COLO668 (cell line): ENCODE measurements at regions not wholly inside any gene's neighbourhood (a gene's known extent, or its start where the extent isn't known, plus 50 kb on each side); places are given as distances from the start of the nearest gene placed in this dataset.
"Not testable (repeated sequence)": the region's sequence is repeated elsewhere in the genome, so short reads cannot be mapped to it uniquely, and the experiment has no call there.

Experiments used
- DNase-seq: peaks from one replicate; lab custom pipeline; 2025; ENCODE audit not compliant: unreplicated experiment; lab: John Stamatoyannopoulos, UW

DNA sequence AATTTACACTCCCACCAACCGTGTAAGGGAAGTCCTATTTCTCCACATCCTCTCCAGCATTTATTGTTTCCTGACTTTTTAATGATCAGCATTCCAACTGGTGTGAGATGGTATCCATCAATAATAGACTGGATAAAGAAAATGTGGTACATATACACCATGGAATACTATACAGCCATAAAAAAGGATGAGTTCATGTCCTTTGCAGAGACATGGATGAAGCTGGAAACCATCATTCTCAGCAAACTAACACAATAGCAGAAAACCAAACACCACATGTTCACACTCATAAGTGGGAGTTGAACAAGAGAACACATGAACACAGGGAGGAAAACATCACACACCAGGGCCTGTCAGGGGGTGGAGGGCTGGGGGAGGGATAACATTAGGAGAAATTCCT lies 1290.6 kb upstream of the EYS start:
- DNase-seq, result not testable (repeated sequence)

DNA sequence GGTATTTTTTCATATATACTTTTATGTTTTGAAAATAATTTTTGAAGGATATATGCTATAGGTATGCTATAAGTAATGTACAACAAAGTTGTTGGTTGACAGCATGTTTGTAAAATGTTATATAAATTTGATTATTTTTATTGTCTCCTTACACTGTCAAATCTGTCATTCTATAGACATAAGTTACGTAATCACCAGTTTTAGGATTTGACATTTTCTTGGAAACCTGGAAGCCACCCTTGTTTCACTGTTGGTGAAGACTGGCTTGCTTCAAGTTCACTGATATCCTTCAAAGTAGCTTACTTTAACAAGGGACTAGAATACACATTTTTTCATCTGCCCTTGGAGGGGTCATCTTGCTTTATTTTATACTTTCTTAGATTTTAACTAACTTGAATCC lies 1288.6 kb upstream of the EYS start:
- no peak for DNase-seq

DNA sequence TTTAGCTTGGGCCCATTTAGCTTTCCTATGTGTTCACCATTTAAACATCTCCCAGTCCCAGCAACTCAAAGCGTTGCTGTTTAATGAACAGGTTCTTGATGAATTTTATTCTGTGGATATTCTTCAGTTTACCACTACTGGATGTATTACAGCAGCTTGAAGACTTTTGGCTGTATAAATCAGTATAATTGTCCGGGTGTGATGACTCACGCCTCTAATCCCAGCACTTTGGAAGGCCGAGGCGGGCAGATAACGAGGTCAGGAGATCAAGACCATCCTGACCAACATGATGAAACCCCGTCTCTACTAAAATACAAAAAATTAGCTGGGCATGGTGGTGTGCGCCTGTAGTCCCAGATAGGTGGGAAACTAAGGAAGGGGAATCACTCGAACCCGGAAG lies 1286.7 kb upstream of the EYS start:
- DNase-seq, result not testable (repeated sequence)

DNA sequence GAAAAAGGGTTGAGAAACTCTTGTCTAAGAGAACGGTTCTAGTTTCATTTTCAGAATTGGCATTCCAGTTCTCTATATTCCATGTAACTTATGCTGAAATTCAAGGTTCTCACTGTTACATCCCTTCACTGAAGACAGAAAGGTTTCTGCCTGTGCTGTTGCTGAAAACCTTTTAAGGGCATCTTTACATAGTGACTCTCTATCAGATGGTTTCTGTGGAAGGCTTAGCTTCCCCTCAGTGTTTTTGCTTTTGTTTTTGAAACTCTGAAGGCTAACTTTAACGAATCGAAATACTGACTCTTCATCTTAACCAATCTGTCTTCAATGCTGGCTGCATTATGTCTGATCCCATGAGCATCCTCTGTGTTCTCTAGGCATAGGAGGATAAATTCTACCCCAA lies 1286.2 kb upstream of the EYS start:
- no peak for DNase-seq

DNA sequence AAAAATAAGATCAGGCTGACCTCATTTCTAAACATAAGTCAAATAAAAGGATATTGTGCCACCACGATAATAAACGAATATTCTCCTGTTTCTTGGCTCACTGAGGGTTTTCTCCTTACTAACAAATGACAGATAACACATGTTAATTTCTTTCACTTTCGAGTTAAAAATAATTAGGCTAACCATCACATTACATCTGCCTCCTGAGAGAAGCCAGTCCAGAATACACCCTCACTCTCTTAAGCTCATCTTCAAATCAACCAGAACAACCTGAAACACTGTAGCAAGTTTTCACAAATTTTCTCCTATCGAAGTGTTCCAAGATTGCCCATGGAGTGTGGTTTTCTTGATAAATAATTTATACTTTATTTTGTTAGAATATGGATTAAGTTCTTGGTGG lies 1285.6 kb upstream of the EYS start:
- DNase-seq, result no peak

DNA sequence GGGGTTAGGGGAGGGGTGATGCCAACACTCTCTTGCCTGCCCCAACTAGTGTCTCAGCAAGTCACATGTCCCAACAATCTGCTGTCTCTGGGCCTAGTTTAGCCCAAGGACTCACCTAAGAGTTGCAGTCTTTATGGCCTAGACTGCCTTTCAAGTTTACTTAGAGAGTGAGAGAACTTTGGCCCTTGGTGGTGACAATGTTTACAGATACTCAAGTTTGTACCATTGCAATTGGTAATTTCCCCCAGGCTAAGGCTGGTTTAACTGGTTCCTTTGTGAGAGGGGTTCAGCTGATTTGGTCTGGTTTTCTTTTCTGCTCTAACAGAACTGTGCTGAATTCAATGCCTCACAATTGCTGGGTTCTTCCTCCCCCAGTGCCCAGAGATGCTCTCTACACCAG lies 1279.9 kb upstream of the EYS start:
- DNase-seq, result no peak

DNA sequence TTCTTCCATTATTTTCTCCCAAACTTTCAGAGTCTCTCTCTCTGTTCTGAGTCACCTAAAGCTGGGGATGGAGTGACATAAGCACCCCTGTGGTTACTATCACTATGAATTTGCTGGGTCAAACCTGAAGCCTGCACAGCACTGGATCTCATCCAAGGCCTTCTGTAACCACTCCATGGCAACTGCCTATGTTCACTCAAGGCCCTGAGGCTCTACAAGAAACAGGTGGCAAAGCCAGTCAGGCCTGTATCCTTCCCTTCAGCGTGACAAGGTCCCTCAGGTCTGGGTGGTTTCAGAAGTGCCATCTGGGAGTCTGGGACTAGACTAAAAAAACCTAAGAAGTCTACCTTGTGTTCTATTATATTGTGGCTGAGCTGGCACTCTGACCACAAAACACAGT lies 1278.8 kb upstream of the EYS start:
- no peak for DNase-seq

DNA sequence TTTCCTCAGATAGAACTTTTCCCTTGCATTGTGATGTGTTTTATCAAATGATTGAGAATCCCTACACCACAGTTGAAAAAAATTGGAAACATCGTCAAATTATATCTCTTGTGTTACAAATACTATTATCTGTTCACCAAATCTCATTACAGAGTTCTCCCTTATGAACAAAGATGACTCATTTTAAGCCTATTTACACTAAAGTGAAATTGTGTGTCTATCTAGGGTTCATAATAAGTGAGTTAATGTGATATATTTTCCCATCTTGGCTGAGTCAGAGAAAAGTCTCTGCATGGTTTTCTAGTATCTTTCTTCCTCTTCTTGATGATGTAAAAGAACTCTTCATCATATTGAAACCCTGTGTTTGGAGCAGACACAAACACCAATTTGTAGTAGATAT lies 1263.3 kb upstream of the EYS start:
- DNase-seq, result no peak

DNA sequence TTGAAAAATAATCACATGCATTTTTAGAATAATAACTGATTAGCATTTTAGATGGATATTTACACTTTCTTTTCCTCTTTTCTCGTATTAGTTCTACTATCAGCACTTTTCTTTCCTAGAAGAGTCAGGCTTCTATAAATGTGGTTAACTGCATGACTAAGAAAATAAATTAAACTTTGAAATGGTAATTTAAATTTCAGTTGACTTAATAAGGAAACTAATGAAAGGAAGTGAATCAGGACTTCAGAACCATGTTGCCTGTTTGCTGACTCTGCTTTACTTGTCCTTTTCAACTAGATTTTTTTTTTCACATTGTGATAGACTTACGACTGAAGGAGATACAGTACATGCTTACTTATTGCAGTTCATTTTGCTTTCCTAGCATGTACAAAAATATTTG lies 1258.2 kb upstream of the EYS start:
- DNase-seq, result no peak

DNA sequence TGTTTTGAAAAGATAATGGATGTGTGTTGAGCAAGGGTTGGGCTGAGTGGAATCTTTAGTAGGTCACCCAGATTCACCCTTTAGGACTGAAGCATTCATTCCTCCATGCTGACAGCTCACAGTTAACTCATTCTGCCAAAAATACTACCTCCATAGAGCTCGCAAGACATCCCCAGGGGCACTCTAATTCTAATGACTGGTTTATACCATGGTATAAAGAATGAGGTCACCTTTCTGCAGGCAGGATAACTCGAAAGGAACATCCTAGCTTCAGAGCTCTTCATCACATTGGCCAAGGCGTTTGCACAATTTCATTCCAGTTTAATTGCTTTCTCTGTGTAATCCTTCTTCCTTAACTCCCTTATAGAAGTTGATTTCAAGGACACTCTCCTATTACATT lies 1257.2 kb upstream of the EYS start:
- no peak for DNase-seq

DNA sequence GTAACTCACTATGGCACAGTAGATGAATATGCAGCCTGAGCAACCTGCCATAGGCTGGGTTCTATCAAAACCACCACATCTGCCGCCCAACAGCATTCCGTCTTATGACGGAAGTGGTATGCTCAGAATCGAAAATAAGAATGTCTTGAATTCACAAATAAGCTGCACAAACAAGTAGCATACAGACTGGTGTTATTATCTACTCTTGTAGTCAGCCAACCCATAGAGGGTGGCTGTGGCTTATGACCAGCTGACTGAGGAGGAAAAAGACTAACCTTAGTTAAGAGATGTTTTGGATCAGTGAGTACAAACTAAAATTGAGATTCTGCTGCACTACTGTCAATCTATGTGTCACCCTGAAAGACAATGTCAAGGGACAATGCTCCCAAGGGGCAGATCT lies 1255.1 kb upstream of the EYS start:
- no peak for DNase-seq

DNA sequence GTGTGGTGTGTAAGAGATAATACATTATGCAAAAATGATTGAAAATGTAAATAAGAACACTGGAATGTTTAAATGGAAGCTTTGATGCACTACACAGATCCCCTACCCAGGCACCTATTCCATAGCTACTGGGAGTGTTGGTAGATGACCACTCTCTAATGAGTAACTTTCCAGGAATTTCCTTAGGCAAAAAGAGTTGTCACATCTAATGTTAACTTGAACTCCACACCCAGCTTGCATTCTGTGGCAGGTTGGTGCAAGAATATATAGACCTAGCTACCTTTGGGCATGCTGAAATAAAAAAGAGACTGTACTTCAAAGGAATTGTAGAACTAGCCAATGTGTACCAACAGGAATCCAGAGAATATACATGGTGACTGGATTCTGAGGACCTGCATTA lies 1254.2 kb upstream of the EYS start:
- DNase-seq, result no peak

DNA sequence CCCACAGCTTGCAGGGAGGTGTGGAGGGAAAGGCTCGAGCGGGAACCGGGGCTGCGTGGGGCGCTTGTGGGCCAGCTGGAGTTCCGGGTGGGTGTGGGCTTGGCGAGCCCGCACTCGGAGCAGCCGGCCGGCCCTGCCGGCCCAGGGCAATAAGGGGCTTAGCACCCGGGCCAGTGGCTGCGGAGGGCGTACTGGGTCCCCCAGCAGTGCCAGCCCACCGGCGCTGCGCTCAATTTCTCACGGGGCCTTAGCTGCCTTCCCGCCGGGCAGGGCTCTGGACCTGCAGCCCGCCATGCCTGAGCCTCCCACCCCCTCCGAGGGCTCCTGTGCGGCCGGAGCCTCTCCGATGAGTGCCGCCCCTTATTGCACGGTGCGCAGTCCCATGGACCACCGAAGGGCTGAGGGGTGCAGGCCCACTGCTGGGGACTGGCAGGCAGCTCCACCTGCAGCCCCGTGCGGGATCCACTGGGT lies 1242.2 kb upstream of the EYS start:
- no peak for DNase-seq

DNA sequence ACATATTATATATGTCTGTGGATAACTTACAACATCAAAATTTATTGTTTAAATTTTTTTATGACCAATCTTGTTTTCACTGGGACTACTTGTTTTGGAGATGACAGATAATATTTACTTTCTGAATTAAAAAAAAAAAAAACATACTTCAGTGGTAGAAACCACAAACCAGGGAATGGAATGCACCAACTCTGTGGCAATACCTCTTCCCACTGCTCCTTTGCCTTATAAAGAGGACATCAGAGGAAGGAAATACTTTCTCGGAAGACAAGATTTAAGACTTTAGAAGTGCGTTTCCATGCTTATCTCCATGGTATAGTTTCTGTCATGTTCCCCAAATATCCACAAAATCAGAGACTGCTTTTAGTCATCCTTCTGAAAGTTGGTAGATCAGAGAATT lies 1241.1 kb upstream of the EYS start:
- DNase-seq, result no peak

DNA sequence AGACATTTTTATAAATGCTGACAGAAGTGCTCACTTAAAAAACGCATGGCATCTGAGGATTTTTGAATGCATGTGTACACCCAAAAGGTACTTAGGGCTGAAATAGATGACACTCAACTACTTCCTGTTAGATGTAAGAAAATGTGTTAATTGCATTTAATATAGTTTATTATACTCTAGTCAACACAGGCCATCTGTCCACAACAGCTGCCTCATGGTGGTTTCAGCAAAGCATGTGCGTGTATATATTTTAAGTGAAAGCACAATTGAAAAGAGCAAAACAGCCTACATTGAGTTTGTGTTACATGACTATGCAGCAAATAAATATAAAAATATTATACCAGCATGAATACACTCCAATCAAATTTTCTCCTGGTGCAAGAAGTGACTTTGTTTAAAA lies 1233.0 kb upstream of the EYS start:
- no peak for DNase-seq

DNA sequence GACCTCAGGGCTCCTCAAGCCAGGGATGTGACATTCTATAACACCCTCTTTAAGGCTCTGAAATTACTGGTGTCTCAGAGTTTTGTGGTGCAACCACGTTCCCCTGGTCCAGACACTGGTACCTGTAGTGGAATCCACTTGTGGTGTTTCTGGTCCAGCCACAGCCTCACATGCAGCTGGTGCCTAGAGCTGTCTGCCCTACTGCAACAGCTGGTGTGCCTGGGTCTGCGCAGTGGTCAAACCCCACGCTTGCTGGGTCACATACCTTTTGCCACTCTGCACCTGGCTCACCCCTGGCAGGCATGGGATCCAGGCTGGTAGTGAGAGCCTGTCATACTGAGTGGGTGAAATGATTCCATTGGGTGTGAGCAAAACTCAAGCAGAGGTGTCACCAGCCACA lies 1230.2 kb upstream of the EYS start:
- no peak for DNase-seq

DNA sequence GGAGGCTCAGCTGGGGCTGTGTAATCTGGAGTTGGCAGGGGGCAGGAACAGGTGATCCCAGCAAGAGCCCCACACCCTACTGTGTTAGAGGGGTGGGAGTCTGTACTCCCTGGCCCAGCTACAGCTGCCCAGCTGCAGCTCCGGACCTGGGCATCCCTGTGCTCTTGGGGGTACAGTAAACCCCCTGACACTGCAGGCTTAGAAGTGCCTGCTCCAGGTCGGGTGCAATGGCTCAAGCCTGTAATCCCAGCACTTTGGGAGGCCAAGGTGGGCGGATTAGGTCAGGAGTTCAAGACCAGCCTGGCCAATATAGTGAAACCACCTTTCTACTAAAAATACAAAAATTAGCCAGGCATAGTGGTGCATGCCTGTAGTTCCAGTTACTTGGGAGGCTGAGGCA lies 1228.6 kb upstream of the EYS start:
- no peak for DNase-seq

DNA sequence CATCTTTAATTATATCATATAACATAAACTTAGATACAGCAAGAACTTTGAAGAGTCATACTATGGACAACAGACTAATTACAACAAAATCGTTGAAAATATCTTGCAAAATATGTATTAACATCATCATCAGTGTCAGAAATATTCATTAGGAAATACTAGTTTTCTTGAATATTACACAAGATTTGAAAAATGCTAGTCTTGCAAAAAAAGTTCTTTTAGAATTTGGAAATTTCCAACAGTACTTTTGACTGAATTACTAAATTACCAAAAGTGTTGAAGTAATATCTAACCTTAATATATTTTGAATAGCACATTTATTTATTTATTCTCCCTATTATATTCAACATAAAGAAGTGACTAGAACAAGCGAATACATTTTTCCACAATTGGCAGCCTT lies 1224.8 kb upstream of the EYS start:
- DNase-seq, result no peak

DNA sequence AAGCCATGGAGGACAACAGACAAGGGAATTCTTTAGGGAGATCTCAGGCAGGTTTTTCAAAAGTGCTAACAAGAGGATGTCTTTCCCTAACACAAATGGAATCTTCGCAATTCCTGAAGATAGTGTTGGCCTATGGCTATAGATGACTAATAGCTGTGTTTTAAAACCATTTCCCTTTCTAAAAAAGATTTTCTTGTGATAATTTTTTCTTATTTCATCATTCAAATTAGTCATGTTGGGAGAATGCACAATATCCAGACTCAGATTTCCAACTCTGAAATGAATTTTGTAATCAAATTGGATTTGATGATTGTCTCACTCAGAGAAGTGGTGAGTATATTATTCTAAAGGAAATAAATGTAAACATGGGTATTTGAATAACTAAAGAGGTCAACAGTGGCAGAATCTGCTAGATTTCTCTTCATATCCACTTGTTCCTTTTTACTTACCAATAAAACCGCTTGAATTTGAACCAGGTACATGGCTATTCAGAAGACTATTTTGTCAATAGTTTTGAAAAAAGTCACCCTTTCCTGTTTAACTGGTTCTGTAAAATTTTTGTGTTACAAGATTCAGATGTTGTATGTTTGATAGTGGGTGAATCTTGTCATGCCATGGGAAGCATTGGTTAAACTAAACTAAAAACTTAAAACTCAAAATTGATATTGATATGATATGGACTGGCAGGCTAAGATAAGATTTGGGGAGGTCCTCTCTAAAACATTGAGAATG lies 1223.7 kb upstream of the EYS start:
- no peak for DNase-seq

DNA sequence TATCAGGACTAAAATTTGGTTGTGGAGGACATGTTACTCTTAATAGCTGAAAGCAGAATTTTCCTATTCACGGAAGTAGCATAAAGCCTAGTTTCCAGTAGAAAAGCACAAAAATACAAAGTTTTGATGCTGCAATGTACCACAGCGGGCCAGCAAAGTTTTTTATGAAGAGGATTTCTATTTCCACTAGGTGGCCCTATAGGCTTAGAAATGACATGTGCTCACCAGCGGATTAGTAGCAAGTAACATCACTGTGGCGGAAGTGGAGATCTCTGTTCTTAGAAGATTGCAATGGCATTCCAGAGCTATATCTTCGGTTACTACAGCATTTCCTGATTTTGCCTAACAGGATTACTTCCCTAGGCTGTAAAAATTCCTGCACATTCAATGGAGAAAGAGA lies 1219.0 kb upstream of the EYS start:
- DNase-seq, result no peak

DNA sequence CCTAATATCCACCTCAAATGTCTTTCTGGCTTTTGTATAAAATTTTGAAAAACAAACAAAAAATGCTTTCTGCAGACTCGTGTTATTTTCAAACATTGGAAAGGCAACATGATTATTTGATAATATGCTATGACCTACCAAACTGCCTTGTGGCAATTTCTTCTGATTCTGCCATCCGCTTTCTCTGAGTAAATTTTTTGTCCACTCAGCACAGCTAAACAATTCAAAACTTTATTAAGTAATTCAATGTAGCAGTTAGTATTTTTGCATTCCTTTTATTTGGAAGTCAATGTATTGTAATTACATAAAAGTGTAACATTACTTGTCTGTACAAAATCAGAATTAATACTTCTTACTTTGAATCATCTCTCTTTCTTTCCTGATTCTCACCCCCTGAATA lies 1206.6 kb upstream of the EYS start:
- DNase-seq, result no peak

DNA sequence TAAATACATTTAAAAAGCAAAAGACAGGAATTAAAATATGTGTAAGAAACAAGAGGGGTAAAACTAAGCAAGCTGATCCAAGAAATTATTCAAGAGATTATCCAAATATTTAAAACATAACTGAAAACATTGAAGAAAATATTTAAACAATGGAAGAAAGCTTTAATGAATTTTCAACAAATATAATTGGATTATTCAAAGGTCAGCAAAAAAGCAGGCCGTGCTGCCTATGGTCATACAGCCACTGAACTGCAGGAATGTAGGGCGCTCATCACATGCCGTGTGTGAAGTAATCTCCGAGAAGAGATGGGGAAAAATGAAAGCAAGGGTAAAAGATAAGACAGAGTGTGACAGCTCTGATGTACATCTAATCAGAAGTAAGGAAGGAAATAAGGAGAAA lies 1195.4 kb upstream of the EYS start:
- DNase-seq, result no peak
